GM23338 (cell line): ENCODE measurements at regions not wholly inside any gene's neighbourhood (a gene's known extent, or its start where the extent isn't known, plus 50 kb on each side); places are given as distances from the start of the nearest gene placed in this dataset.

ENCODE experiments used
- ATAC-seq: fragments of 200-7000 bp; cut with Tn5 transposase; 3 replicates; pipeline ENCODE4 v1.9.1; 2020
- DNase-seq: peaks from one replicate; pipeline ENCODE4 v3.0.0-alpha.2; 2015; ENCODE audit warnings: low spot score
- H2AFZ ChIP-seq: fragments of 200-600 bp; sonication (generic); 2 replicates; pipeline ENCODE4 v1.8.0; 2016; ENCODE audit warnings: antibody characterized with exemption, mild to moderate bottlenecking, moderate library complexity
- H3F3A ChIP-seq: fragments of 200-600 bp; sonication (generic); replicated peaks from 2 replicates; pipeline ENCODE4 v1.8.0; 2017; ENCODE audit warnings: antibody characterized with exemption, mixed run types, low read depth
- H3K27ac ChIP-seq: fragments of 200-600 bp; sonication (generic); 2 replicates; pipeline ENCODE4 v1.6.1; 2016; ENCODE audit warnings: low read depth
- H3K27me3 ChIP-seq: fragments of 200-600 bp; sonication (generic); 2 replicates; pipeline ENCODE4 v1.8.0; 2016; ENCODE audit warnings: mild to moderate bottlenecking, mixed run types, moderate library complexity; ENCODE audit not compliant: insufficient read depth
- H3K36me3 ChIP-seq: fragments of 200-600 bp; sonication (generic); 2 replicates; pipeline ENCODE4 v1.8.0; 2016; ENCODE audit warnings: mild to moderate bottlenecking; ENCODE audit not compliant: insufficient read depth
- H3K4me1 ChIP-seq: fragments of 200-600 bp; sonication (generic); 2 replicates; pipeline ENCODE4 v1.8.0; 2016; ENCODE audit warnings: mild to moderate bottlenecking, moderate library complexity; ENCODE audit not compliant: insufficient read depth
- H3K4me2 ChIP-seq: fragments of 200-600 bp; sonication (generic); 2 replicates; pipeline ENCODE4 v1.7.1; 2017; ENCODE audit warnings: mixed run types
- H3K4me3 ChIP-seq: fragments of 200-600 bp; sonication (generic); 2 replicates; pipeline ENCODE4 v1.6.1; 2016; ENCODE audit warnings: mixed run types
- H3K79me2 ChIP-seq: fragments of 200-600 bp; sonication (generic); replicated peaks from 2 replicates; pipeline ENCODE4 v1.8.0; 2017; ENCODE audit warnings: mild to moderate bottlenecking; ENCODE audit not compliant: insufficient read depth
- H3K9me2 ChIP-seq: fragments of 200-600 bp; sonication (generic); 2 replicates; pipeline ENCODE4 v1.8.0; 2017; ENCODE audit not compliant: insufficient read depth
- H4K20me1 ChIP-seq: fragments of 200-600 bp; sonication (generic); replicated peaks from 2 replicates; pipeline ENCODE4 v1.8.0; 2017; ENCODE audit warnings: mild to moderate bottlenecking; ENCODE audit not compliant: insufficient read depth
- H3K27ac Mint-ChIP-seq: 2 replicates; pipeline ENCODE4 v1.8.0; 2020; ENCODE audit warnings: inconsistent platforms, mild to moderate bottlenecking, moderate library complexity, mixed read lengths
- H3K27me3 Mint-ChIP-seq: 3 replicates; pipeline ENCODE4 v1.8.0; 2022; ENCODE audit warnings: low read depth, mild to moderate bottlenecking, moderate library complexity, mixed read lengths, inconsistent platforms; ENCODE audit not compliant: insufficient read depth, poor library complexity
- H3K36me3 Mint-ChIP-seq: 3 replicates; pipeline ENCODE4 v1.8.0; 2021; ENCODE audit warnings: low read depth, mild to moderate bottlenecking, inconsistent platforms, moderate library complexity, mixed read lengths
- H3K4me1 Mint-ChIP-seq: 3 replicates; pipeline ENCODE4 v1.8.0; 2020; ENCODE audit warnings: mild to moderate bottlenecking, inconsistent platforms, mixed read lengths
- H3K4me3 Mint-ChIP-seq: 3 replicates; pipeline ENCODE4 v1.8.0; 2021; ENCODE audit warnings: moderate library complexity, mild to moderate bottlenecking, inconsistent platforms, mixed read lengths
- H3K9me3 Mint-ChIP-seq: 3 replicates; pipeline ENCODE4 v1.8.0; 2020; ENCODE audit warnings: moderate library complexity, mild to moderate bottlenecking, inconsistent platforms, mixed read lengths
- CREB1 ChIP-seq: fragments of 250-450 bp; sonication (Bioruptor Pico); IDR thresholded peaks from 2 replicates; pipeline ENCODE4 v1.5.0; 2020; ENCODE audit warnings: low read depth, mild to moderate bottlenecking, moderate library complexity
- EZH2 ChIP-seq: fragments of 200-600 bp; sonication (generic); IDR thresholded peaks from one replicate; pipeline ENCODE4 v1.8.0; 2017; ENCODE audit warnings: antibody characterized with exemption, mild to moderate bottlenecking, low read depth; ENCODE audit not compliant: unreplicated experiment
- EZH2phosphoT487 ChIP-seq: fragments of 200-600 bp; sonication (generic); IDR thresholded peaks from one replicate; pipeline ENCODE4 v1.8.1; 2018; ENCODE audit warnings: antibody characterized with exemption; ENCODE audit not compliant: unreplicated experiment
- JUNB ChIP-seq: IDR thresholded peaks from one replicate; pipeline ENCODE4 v1.6.1; 2016; ENCODE audit warnings: antibody characterized with exemption; ENCODE audit not compliant: unreplicated experiment
- NANOG ChIP-seq: IDR thresholded peaks from 2 replicates; pipeline ENCODE4 v1.6.1; 2016; ENCODE audit warnings: antibody characterized with exemption, borderline replicate concordance
- POLR2AphosphoS5 ChIP-seq: IDR thresholded peaks from 2 replicates; pipeline ENCODE4 v1.6.1; 2016; ENCODE audit warnings: antibody characterized with exemption, low read depth
- STAT1 ChIP-seq: IDR thresholded peaks from one replicate; pipeline ENCODE4 v1.6.1; 2016; ENCODE audit warnings: antibody characterized with exemption; ENCODE audit not compliant: unreplicated experiment
- ZNF114 ChIP-seq: fragments of 250-450 bp; sonication (Bioruptor Pico); IDR thresholded peaks from 2 replicates; pipeline ENCODE4 v1.5.0; 2020; ENCODE audit warnings: mild to moderate bottlenecking, moderate library complexity
- ZNF331 ChIP-seq: fragments of 250-450 bp; sonication (Bioruptor Pico); IDR thresholded peaks from 2 replicates; pipeline ENCODE4 v1.5.0; 2020; ENCODE audit warnings: low read depth, mild to moderate bottlenecking, moderate library complexity
- TF ChIP-seq, protein P1 (sequence below): IDR thresholded peaks from 2 replicates; pipeline ENCODE4 v1.6.1; 2016; ENCODE audit warnings: antibody characterized with exemption
- TF ChIP-seq, protein P2 (sequence below): IDR thresholded peaks from one replicate; pipeline ENCODE4 v1.6.1; 2018; ENCODE audit warnings: antibody characterized with exemption; ENCODE audit not compliant: unreplicated experiment

DNA sequence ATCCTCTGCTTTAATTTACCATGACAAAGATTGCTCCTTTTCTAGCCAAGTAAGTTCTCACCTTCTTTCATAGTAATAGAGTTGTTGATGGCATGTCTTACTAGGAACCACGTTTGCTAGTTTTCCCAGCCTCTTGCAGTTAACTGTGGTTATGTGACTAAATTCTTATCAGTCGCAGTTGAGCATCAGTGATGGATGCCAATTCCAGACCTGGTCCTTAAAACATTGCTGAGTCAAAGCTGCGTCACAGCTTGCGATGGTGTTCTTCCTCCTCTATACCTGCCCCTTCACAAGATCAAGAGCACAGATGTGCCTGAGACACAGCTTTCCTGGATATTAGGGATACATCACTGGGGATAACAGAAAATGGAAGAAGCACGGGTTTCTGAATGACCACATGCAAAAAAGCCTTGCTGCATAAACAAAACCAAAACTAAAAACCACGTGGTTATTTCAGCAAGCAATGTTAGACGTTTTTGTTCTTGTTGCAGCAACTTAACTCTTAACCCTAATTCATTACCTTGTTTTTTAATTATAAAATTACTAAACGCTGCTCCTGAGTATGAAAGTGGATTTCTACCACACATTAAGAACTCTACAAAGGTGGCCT lies 97.6 kb upstream of the DACH1 start:
- H3F3A ChIP-seq = no peaks in the 10 kb centered on the region
- no peak overlapping the region for H3K4me3 ChIP-seq
- Mint-ChIP-seq H3K4me3 (no peak overlapping the region), H3K27ac (no peak overlapping the region), H3K27me3 (no peaks in the 10 kb centered on the region), H3K36me3 (no peaks in the 10 kb centered on the region), H3K4me1 (peaks cover 26% of the 10 kb centered on the region), H3K9me3 (no peaks in the 10 kb centered on the region)
- H3K27me3 ChIP-seq = no peaks in the 10 kb centered on the region
- TF ChIP-seq CREB1 (CRISPR knock-in tag) (no peak), JUNB (no peak), STAT1 (no peak), NANOG (no peak), EZH2 (no peak), POLR2AphosphoS5 (no peak), EZH2phosphoT487 (no peak)
- TF ChIP-seq, protein P1, sequence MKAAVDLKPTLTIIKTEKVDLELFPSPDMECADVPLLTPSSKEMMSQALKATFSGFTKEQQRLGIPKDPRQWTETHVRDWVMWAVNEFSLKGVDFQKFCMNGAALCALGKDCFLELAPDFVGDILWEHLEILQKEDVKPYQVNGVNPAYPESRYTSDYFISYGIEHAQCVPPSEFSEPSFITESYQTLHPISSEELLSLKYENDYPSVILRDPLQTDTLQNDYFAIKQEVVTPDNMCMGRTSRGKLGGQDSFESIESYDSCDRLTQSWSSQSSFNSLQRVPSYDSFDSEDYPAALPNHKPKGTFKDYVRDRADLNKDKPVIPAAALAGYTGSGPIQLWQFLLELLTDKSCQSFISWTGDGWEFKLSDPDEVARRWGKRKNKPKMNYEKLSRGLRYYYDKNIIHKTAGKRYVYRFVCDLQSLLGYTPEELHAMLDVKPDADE = no peak
- H4K20me1 ChIP-seq = no peaks in the 10 kb centered on the region
- H2AFZ ChIP-seq = peak overlapping the region; percentile 30; the same call in 1 of the 2 replicates
- no peak overlapping the region for H3K27ac ChIP-seq
- H3K9me2 ChIP-seq = no peaks in the 10 kb centered on the region
- H3K36me3 ChIP-seq = no peaks in the 10 kb centered on the region
- H3K4me2 ChIP-seq = no peak overlapping the region
- H3K79me2 ChIP-seq = no peaks in the 10 kb centered on the region
- ATAC-seq = no peak
- DNase-seq = no peak
- H3K4me1 ChIP-seq = peaks cover 16% of the 10 kb centered on the region; the same call in 1 of the 2 replicates

DNA sequence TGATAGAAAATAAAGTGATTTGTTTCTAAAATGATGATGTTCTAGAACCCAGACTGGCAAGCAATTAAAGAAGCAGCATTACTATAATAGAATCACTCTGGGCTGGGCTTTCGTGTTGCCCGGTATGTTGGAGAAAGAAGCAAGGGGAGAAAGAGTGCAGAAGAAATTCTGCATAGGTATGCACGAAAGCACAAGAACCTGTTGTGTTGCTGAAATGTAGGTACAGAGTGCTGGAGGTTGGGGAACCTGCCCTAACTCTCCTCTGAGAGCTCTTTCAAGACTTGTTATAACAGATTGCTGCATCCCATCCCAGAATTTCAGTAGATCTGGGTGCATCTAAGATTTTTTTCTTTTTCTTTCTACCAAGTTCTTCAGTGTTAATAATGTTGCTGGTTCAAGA lies 95.7 kb upstream of the DACH1 start:
- no peak overlapping the region for H3K27ac Mint-ChIP-seq
- H3K4me3 ChIP-seq = no peak overlapping the region
- H3K4me1 Mint-ChIP-seq = peaks cover 18% of the 10 kb centered on the region
- no peaks in the 10 kb centered on the region for H3K27me3 ChIP-seq
- peak; percentile 75 for ATAC-seq
- DNase-seq = peak; percentile 40
- H3K9me2 ChIP-seq = no peaks in the 10 kb centered on the region
- H3F3A ChIP-seq = no peaks in the 10 kb centered on the region
- no peak overlapping the region for H3K4me2 ChIP-seq
- no peaks in the 10 kb centered on the region for H4K20me1 ChIP-seq
- no peaks in the 10 kb centered on the region for H3K36me3 Mint-ChIP-seq
- H3K27me3 Mint-ChIP-seq = no peaks in the 10 kb centered on the region
- no peak overlapping the region for H3K4me3 Mint-ChIP-seq
- no peaks in the 10 kb centered on the region for H3K79me2 ChIP-seq
- peaks cover 9% of the 10 kb centered on the region; the same call in 1 of the 2 replicates for H3K4me1 ChIP-seq
- H2AFZ ChIP-seq = no peak overlapping the region
- H3K36me3 ChIP-seq = no peaks in the 10 kb centered on the region
- H3K9me3 Mint-ChIP-seq = no peaks in the 10 kb centered on the region
- no peak overlapping the region for H3K27ac ChIP-seq
- no peak for TF ChIP-seq ZNF331 (CRISPR knock-in tag)
- no peak for TF ChIP-seq POLR2AphosphoS5
- TF ChIP-seq ZNF114 = no peak
- TF ChIP-seq, protein P2, sequence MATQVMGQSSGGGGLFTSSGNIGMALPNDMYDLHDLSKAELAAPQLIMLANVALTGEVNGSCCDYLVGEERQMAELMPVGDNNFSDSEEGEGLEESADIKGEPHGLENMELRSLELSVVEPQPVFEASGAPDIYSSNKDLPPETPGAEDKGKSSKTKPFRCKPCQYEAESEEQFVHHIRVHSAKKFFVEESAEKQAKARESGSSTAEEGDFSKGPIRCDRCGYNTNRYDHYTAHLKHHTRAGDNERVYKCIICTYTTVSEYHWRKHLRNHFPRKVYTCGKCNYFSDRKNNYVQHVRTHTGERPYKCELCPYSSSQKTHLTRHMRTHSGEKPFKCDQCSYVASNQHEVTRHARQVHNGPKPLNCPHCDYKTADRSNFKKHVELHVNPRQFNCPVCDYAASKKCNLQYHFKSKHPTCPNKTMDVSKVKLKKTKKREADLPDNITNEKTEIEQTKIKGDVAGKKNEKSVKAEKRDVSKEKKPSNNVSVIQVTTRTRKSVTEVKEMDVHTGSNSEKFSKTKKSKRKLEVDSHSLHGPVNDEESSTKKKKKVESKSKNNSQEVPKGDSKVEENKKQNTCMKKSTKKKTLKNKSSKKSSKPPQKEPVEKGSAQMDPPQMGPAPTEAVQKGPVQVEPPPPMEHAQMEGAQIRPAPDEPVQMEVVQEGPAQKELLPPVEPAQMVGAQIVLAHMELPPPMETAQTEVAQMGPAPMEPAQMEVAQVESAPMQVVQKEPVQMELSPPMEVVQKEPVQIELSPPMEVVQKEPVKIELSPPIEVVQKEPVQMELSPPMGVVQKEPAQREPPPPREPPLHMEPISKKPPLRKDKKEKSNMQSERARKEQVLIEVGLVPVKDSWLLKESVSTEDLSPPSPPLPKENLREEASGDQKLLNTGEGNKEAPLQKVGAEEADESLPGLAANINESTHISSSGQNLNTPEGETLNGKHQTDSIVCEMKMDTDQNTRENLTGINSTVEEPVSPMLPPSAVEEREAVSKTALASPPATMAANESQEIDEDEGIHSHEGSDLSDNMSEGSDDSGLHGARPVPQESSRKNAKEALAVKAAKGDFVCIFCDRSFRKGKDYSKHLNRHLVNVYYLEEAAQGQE = no peak
- TF ChIP-seq CREB1 (CRISPR knock-in tag) = no peak
- TF ChIP-seq, protein P1 = no peak
